HL-60 (cell line): ENCODE measurements at regions not wholly inside any gene's neighbourhood (a gene's known extent, or its start where the extent isn't known, plus 50 kb on each side); places are given as distances from the start of the nearest gene placed in this dataset.

ENCODE experiments used
- DNase-seq, 2 experiments: peaks; one replicate each; pipeline ENCODE4 v3.0.0-alpha.2; 2010 to 2020; ENCODE audit warnings: low read depth in 1 of 2, low spot score in 1 of 2
- H3K27ac ChIP-seq: fragments of 250-450 bp; sonication (Bioruptor Pico); replicated peaks from 2 replicates; pipeline ENCODE4 v1.5.1; 2020; ENCODE audit warnings: mild to moderate bottlenecking, moderate library complexity
- H3K27me3 ChIP-seq: fragments of 250-450 bp; sonication (Bioruptor Pico); 2 replicates; pipeline ENCODE4 v1.5.1; 2021; ENCODE audit warnings: mild to moderate bottlenecking, moderate library complexity; ENCODE audit not compliant: insufficient read depth, poor library complexity, severe bottlenecking
- H3K4me3 ChIP-seq: replicated peaks from 2 replicates; pipeline ENCODE4 v1.5.1; 2011; ENCODE audit warnings: mild to moderate bottlenecking, control low read depth, low read length; ENCODE audit not compliant: insufficient read depth
- CTCF ChIP-seq: IDR thresholded peaks from one replicate; pipeline ENCODE4 v1.5.1; 2011; ENCODE audit warnings: low read length, control low read depth, inconsistent platforms; ENCODE audit not compliant: insufficient read depth
- GABPA ChIP-seq: IDR thresholded peaks from 2 replicates; pipeline ENCODE4 v1.6.1; 2012; ENCODE audit warnings: low read depth
- POLR2AphosphoS5 ChIP-seq: IDR thresholded peaks from 2 replicates; pipeline ENCODE4 v1.6.1; 2012; ENCODE audit warnings: low read depth
- REST ChIP-seq: IDR thresholded peaks from 2 replicates; pipeline ENCODE4 v1.6.1; 2012; ENCODE audit warnings: low read depth; ENCODE audit not compliant: insufficient replicate concordance
- SPI1 ChIP-seq: IDR thresholded peaks from 2 replicates; pipeline ENCODE4 v1.6.1; 2012; ENCODE audit warnings: low read depth, mild to moderate bottlenecking, borderline replicate concordance

- Histone ChIP-seq H3K27ac (no peak overlapping the region), H3K27me3 (no peaks in the 10 kb centered on the region), H3K4me3 (no peak overlapping the region)
- no peak for DNase-seq
- no peak for TF ChIP-seq SPI1
- no peak for TF ChIP-seq GABPA
These were observed 1089.6 kb upstream of the SORCS1 start for GRCh38 chr10:108254089-108254488.

- H3K4me3 ChIP-seq, result no peak overlapping the region
- no peak overlapping the region for H3K27ac ChIP-seq
- no peaks in the 10 kb centered on the region for H3K27me3 ChIP-seq
- TF ChIP-seq CTCF (no peak), POLR2AphosphoS5 (no peak), GABPA (no peak), SPI1 (no peak), REST (no peak)
- DNase-seq, result no peak
These were observed 1088.3 kb upstream of the SORCS1 start for GRCh38 chr10:108252771-108253170.

- Histone ChIP-seq H3K27me3 (no peaks in the 10 kb centered on the region), H3K27ac (no peak overlapping the region), H3K4me3 (no peak overlapping the region)
- TF ChIP-seq SPI1, result no peak
- TF ChIP-seq REST, result no peak
- no peak for TF ChIP-seq GABPA
- no peak for TF ChIP-seq POLR2AphosphoS5
- no peak for TF ChIP-seq CTCF
- DNase-seq, result no peak
These were observed 1086.6 kb upstream of the SORCS1 start for GRCh38 chr10:108250936-108251620.

GRCh38 chr10:108249940-108250339 is 1085.4 kb upstream of the SORCS1 start:
- Histone ChIP-seq H3K4me3 (no peak overlapping the region), H3K27ac (no peak overlapping the region), H3K27me3 (no peaks in the 10 kb centered on the region)
- DNase-seq, result peak in 1 of 2 experiments; percentile 15
- TF ChIP-seq SPI1 (no peak), CTCF (peak; percentile 38)
